ENCODE measurements at regions not wholly inside any gene's neighbourhood (a gene's known extent, or its start where the extent isn't known, plus 50 kb on each side); places are given as distances from the start of the nearest gene placed in this dataset.
"Not testable (repeated sequence)": the region's sequence is repeated elsewhere in the genome, so short reads cannot be mapped to it uniquely, and the experiment has no call there.

- peak; percentile 10 for DNase-seq (ENCODE audit: low spot score)
Measured at GRCh38 chr5:50501491-50502228, 60.6 kb upstream of the EMB start.

GRCh38 chr5:50513028-50513457 lies 72.0 kb upstream of the EMB start:
- not testable (repeated sequence) for DNase-seq (ENCODE audit: low spot score)

- not testable (repeated sequence) for DNase-seq (ENCODE audit: low spot score)
Measured at GRCh38 chr5:50521060-50521459, 80.0 kb upstream of the EMB start.

- not testable (repeated sequence) for DNase-seq (ENCODE audit: low spot score)
Measured at GRCh38 chr5:50527514-50528060, 86.5 kb upstream of the EMB start.

- no peak for DNase-seq (ENCODE audit: low spot score)
Measured at GRCh38 chr5:50535393-50535792, 94.3 kb upstream of the EMB start.

GRCh38 chr5:50537534-50537933 lies 96.4 kb upstream of the EMB start:
- DNase-seq (ENCODE audit: low spot score) = not testable (repeated sequence)

GRCh38 chr5:50547303-50547702 lies 106.2 kb upstream of the EMB start:
- DNase-seq (ENCODE audit: low spot score) = no peak

- DNase-seq (ENCODE audit: low spot score) = no peak
Measured at GRCh38 chr5:50550267-50550666, 109.2 kb upstream of the EMB start.

- DNase-seq (ENCODE audit: low spot score) = no peak
Measured at GRCh38 chr5:50550993-50551392, 109.9 kb upstream of the EMB start.

GRCh38 chr5:50553560-50553984 lies 112.5 kb upstream of the EMB start:
- no peak for DNase-seq (ENCODE audit: low spot score)

- DNase-seq (ENCODE audit: low spot score) = not testable (repeated sequence)
Measured at GRCh38 chr5:50558640-50559039, 107.8 kb upstream of the PARP8 start.

- no peak for DNase-seq (ENCODE audit: low spot score)
Measured at GRCh38 chr5:50559955-50560354, 106.5 kb upstream of the PARP8 start.

- no peak for DNase-seq (ENCODE audit: low spot score)
Measured at GRCh38 chr5:50562694-50563093, 103.7 kb upstream of the PARP8 start.

GRCh38 chr5:50564079-50564478 lies 102.4 kb upstream of the PARP8 start:
- DNase-seq (ENCODE audit: low spot score) = no peak

GRCh38 chr5:50564558-50564957 lies 101.9 kb upstream of the PARP8 start:
- no peak for DNase-seq (ENCODE audit: low spot score)

GRCh38 chr5:50574121-50574520 lies 92.3 kb upstream of the PARP8 start:
- no peak for DNase-seq (ENCODE audit: low spot score)

GRCh38 chr5:50575740-50576139 lies 90.7 kb upstream of the PARP8 start:
- DNase-seq (ENCODE audit: low spot score) = no peak

GRCh38 chr5:50576265-50576664 lies 90.2 kb upstream of the PARP8 start:
- no peak for DNase-seq (ENCODE audit: low spot score)

- no peak for DNase-seq (ENCODE audit: low spot score)
Measured at GRCh38 chr5:50576686-50577256, 89.7 kb upstream of the PARP8 start.

GRCh38 chr5:50580506-50580905 lies 85.9 kb upstream of the PARP8 start:
- DNase-seq (ENCODE audit: low spot score) = no peak

GRCh38 chr5:50581845-50582244 lies 84.6 kb upstream of the PARP8 start:
- DNase-seq (ENCODE audit: low spot score) = not testable (repeated sequence)

- DNase-seq (ENCODE audit: low spot score) = no peak
Measured at GRCh38 chr5:50582699-50583098, 83.7 kb upstream of the PARP8 start.

GRCh38 chr5:50583621-50584020 lies 82.8 kb upstream of the PARP8 start:
- no peak for DNase-seq (ENCODE audit: low spot score)
